Neural cell (in vitro differentiated cells): ENCODE measurements at regions not wholly inside any gene's neighbourhood (a gene's known extent, or its start where the extent isn't known, plus 50 kb on each side); places are given as distances from the start of the nearest gene placed in this dataset.

Experiments used
- EP300 ChIP-seq: fragments of 450-650 bp; conservative IDR thresholded peaks from 2 replicates; pipeline ENCODE4 v1.6.1; 2014; ENCODE audit warnings: antibody characterized with exemption, mild to moderate bottlenecking, moderate library complexity; ENCODE audit not compliant: poor library complexity, severe bottlenecking
- POLR2AphosphoS5 ChIP-seq: IDR thresholded peaks from 2 replicates; pipeline ENCODE4 v1.6.1; 2012
- TF ChIP-seq, protein P1 (sequence below): fragments of 450-650 bp; IDR thresholded peaks from 2 replicates; pipeline ENCODE4 v1.5.1; 2014; ENCODE audit warnings: antibody characterized with exemption, mild to moderate bottlenecking, moderate library complexity; ENCODE audit not compliant: poor library complexity, severe bottlenecking
- TF ChIP-seq, protein P2 (sequence below): IDR thresholded peaks from 2 replicates; pipeline ENCODE4 v1.6.1; 2012; ENCODE audit warnings: borderline replicate concordance

DNA sequence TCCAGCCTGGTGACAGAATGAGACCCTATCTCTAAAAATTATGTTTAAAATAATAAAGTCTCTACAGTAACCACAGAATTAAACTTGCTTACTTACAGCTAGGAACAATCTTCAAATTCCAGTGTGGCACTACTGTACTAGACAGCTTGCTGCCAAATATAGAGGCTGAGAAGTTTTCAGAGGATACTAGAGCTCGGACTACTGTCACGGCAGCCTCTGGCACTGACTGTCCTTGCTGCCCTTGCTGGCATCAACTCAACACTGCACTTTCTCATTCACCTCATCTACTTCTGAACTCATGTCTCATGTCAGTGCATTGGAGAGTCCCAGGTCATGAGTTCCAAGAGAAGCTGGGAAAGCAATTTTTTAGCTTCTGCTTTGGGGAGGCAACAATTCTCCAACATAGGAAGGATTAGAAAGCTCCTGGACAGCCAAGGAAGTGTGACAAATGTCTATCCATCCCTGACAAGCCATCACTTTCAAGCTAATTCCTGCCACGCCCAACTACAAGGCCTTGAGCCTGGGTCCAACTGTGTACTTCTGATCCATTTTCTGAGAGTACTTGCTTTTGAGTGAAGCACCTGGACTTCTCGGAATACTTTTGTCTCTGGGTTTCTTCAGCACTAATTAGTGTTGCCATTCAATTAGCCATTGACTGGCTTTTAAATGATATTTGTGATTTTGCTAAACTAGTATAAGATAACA is 98.6 kb upstream of the NR3C2 start:
- TF ChIP-seq POLR2AphosphoS5 (no peak), EP300 (no peak)
- TF ChIP-seq, protein P1, sequence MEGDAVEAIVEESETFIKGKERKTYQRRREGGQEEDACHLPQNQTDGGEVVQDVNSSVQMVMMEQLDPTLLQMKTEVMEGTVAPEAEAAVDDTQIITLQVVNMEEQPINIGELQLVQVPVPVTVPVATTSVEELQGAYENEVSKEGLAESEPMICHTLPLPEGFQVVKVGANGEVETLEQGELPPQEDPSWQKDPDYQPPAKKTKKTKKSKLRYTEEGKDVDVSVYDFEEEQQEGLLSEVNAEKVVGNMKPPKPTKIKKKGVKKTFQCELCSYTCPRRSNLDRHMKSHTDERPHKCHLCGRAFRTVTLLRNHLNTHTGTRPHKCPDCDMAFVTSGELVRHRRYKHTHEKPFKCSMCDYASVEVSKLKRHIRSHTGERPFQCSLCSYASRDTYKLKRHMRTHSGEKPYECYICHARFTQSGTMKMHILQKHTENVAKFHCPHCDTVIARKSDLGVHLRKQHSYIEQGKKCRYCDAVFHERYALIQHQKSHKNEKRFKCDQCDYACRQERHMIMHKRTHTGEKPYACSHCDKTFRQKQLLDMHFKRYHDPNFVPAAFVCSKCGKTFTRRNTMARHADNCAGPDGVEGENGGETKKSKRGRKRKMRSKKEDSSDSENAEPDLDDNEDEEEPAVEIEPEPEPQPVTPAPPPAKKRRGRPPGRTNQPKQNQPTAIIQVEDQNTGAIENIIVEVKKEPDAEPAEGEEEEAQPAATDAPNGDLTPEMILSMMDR, result no peak
- TF ChIP-seq, protein P2, sequence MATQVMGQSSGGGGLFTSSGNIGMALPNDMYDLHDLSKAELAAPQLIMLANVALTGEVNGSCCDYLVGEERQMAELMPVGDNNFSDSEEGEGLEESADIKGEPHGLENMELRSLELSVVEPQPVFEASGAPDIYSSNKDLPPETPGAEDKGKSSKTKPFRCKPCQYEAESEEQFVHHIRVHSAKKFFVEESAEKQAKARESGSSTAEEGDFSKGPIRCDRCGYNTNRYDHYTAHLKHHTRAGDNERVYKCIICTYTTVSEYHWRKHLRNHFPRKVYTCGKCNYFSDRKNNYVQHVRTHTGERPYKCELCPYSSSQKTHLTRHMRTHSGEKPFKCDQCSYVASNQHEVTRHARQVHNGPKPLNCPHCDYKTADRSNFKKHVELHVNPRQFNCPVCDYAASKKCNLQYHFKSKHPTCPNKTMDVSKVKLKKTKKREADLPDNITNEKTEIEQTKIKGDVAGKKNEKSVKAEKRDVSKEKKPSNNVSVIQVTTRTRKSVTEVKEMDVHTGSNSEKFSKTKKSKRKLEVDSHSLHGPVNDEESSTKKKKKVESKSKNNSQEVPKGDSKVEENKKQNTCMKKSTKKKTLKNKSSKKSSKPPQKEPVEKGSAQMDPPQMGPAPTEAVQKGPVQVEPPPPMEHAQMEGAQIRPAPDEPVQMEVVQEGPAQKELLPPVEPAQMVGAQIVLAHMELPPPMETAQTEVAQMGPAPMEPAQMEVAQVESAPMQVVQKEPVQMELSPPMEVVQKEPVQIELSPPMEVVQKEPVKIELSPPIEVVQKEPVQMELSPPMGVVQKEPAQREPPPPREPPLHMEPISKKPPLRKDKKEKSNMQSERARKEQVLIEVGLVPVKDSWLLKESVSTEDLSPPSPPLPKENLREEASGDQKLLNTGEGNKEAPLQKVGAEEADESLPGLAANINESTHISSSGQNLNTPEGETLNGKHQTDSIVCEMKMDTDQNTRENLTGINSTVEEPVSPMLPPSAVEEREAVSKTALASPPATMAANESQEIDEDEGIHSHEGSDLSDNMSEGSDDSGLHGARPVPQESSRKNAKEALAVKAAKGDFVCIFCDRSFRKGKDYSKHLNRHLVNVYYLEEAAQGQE, result no peak
